PC-9 (cell line): ENCODE measurements at regions not wholly inside any gene's neighbourhood (a gene's known extent, or its start where the extent isn't known, plus 50 kb on each side); places are given as distances from the start of the nearest gene placed in this dataset.

Experiments
- BruUV-seq: library from RNA; stranded (reverse); fragments of 400-500 nt; replicated peaks from 2 replicates; lab custom pipeline; 2021; lab: Mats Ljungman, UMichigan
- CTCF ChIA-PET: fragments of 300-600 bp; sonication (Branson Sonifier 250); formaldehyde crosslinking; loops from one replicate; lab custom pipeline; 2022; ENCODE audit warnings: antibody characterized with exemption; lab: Charles Lee
- POLR2A ChIA-PET: fragments of 300-600 bp; sonication (Branson Sonifier 250); formaldehyde crosslinking; loops from one replicate; lab custom pipeline; 2022; ENCODE audit warnings: antibody characterized with exemption; ENCODE audit not compliant: unreplicated experiment; lab: Charles Lee
- DNase-seq, 2 experiments: peaks; one replicate each; pipeline versions ENCODE4 v3.0.0 to v3.0.0-alpha.2; 2015 to 2022; ENCODE audit warnings: mixed read lengths in 1 of 2
- H2AFZ ChIP-seq: fragments of 200-600 bp; sonication (generic); 2 replicates; pipeline ENCODE4 v1.8.1; 2017; ENCODE audit warnings: antibody characterized with exemption
- H3F3A ChIP-seq: fragments of 200-600 bp; sonication (generic); 2 replicates; pipeline ENCODE4 v1.8.1; 2017; ENCODE audit warnings: antibody characterized with exemption, mild to moderate bottlenecking, low read depth; ENCODE audit not compliant: insufficient read depth
- H3K27ac ChIP-seq: fragments of 200-600 bp; sonication (generic); 2 replicates; pipeline ENCODE4 v1.6.1; 2016; ENCODE audit warnings: mixed run types
- H3K27me3 ChIP-seq: fragments of 200-600 bp; sonication (generic); 2 replicates; pipeline ENCODE4 v1.6.1; 2016; ENCODE audit warnings: low read depth, mixed run types; ENCODE audit not compliant: insufficient read depth
- H3K36me3 ChIP-seq: fragments of 200-600 bp; sonication (generic); 2 replicates; pipeline ENCODE4 v1.6.1; 2016; ENCODE audit warnings: low read depth, mixed run types
- H3K4me1 ChIP-seq: fragments of 200-600 bp; sonication (generic); replicated peaks from 2 replicates; pipeline ENCODE4 v1.6.1; 2016; ENCODE audit warnings: mixed run types; ENCODE audit not compliant: insufficient read depth
- H3K4me2 ChIP-seq: fragments of 200-600 bp; sonication (generic); 2 replicates; pipeline ENCODE4 v1.6.1; 2017; ENCODE audit warnings: mixed run types
- H3K4me3 ChIP-seq: fragments of 200-600 bp; sonication (generic); 2 replicates; pipeline ENCODE4 v1.6.1; 2016; ENCODE audit warnings: mixed run types
- H3K79me2 ChIP-seq: fragments of 200-600 bp; sonication (generic); 2 replicates; pipeline ENCODE4 v1.6.1; 2017; ENCODE audit warnings: low read depth, mixed run types
- H3K9me2 ChIP-seq: fragments of 200-600 bp; sonication (generic); 2 replicates; pipeline ENCODE4 v1.8.1; 2017; ENCODE audit warnings: mild to moderate bottlenecking; ENCODE audit not compliant: insufficient read depth
- H3K9me3 ChIP-seq: fragments of 200-600 bp; sonication (generic); 2 replicates; pipeline ENCODE4 v1.8.1; 2016; ENCODE audit warnings: low read depth; ENCODE audit not compliant: insufficient read depth
- H4K20me1 ChIP-seq: fragments of 200-600 bp; sonication (generic); 2 replicates; pipeline ENCODE4 v1.8.1; 2017; ENCODE audit not compliant: insufficient read depth
- EZH2 ChIP-seq: fragments of 200-600 bp; sonication (generic); IDR thresholded peaks from 2 replicates; pipeline ENCODE4 v1.8.0; 2017; ENCODE audit warnings: antibody characterized with exemption, low read depth
- intact Hi-C: fragments of 100-400 bp; cut with micrococcal nuclease; formaldehyde crosslinking; loops from one replicate; pipeline ENCODE4 v1.10.0; 2022; ENCODE audit not compliant: unreplicated experiment
- TF ChIP-seq, protein P1 (sequence below): fragments of 200-600 bp; sonication (generic); conservative IDR thresholded peaks from 2 replicates; pipeline ENCODE4 v1.6.1; 2017; ENCODE audit warnings: mixed run types, antibody characterized with exemption, mild to moderate bottlenecking, moderate library complexity

DNA sequence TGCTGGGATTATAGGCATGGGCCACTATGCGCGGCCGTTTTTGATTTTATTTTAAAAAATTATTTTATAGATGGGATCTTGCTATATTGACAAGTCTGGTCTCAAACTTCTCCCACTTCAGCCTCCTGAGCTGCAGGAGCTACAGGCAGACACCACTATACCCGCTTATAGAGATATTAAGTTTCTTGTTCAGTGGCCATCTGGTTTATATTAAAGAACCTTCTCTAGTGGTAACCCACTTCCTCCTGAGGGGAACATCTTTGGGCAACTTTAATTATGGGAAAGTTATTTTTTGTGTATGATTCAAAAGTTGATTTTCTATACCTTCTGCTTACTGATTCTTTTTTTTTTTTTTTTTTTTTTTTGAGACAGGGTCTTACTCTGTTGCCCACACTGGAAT, 172.7 kb downstream of the KLF5 start:
- Histone ChIP-seq H3K4me3 (no peak overlapping the region), H3K9me2 (no peaks in the 10 kb centered on the region), H3K4me1 (peaks cover 8% of the 10 kb centered on the region), H3K36me3 (no peaks in the 10 kb centered on the region), H3K27ac (no peak overlapping the region), H3K9me3 (no peaks in the 10 kb centered on the region), H4K20me1 (no peaks in the 10 kb centered on the region), H3K27me3 (no peaks in the 10 kb centered on the region), H2AFZ (no peak overlapping the region), H3F3A (no peaks in the 10 kb centered on the region), H3K79me2 (no peaks in the 10 kb centered on the region), H3K4me2 (no peak overlapping the region)
- TF ChIP-seq EZH2 = no peak
- TF ChIP-seq, protein P1, sequence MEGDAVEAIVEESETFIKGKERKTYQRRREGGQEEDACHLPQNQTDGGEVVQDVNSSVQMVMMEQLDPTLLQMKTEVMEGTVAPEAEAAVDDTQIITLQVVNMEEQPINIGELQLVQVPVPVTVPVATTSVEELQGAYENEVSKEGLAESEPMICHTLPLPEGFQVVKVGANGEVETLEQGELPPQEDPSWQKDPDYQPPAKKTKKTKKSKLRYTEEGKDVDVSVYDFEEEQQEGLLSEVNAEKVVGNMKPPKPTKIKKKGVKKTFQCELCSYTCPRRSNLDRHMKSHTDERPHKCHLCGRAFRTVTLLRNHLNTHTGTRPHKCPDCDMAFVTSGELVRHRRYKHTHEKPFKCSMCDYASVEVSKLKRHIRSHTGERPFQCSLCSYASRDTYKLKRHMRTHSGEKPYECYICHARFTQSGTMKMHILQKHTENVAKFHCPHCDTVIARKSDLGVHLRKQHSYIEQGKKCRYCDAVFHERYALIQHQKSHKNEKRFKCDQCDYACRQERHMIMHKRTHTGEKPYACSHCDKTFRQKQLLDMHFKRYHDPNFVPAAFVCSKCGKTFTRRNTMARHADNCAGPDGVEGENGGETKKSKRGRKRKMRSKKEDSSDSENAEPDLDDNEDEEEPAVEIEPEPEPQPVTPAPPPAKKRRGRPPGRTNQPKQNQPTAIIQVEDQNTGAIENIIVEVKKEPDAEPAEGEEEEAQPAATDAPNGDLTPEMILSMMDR = no peak
- ChIA-PET CTCF (no interaction called here), POLR2A (no interaction called here)
- no TSS peak for BruUV-seq
- no peak for DNase-seq
- intact Hi-C loops = no loop called here

DNA sequence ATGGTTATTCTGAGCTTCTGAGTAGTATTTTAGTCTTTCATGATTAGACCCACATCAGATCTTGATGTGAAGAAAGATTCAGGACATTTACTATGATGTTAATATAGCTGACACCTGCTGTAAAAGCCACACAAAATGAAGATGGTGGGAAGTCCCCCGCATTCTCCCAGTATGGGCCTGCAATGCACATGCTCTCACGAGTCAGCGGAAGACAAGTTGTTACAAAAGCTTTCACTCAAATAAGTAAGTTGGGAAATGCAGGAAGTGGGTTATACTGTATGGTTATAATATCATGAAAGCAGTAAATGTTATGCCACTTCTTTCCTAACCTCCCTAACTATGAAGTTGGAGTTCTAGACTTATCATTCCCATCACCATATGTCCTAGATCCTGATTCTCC, 171.9 kb downstream of the KLF5 start:
- Histone ChIP-seq H3F3A (no peaks in the 10 kb centered on the region), H3K4me2 (no peak overlapping the region), H4K20me1 (no peaks in the 10 kb centered on the region), H2AFZ (no peak overlapping the region), H3K36me3 (no peaks in the 10 kb centered on the region), H3K27me3 (no peaks in the 10 kb centered on the region), H3K79me2 (no peaks in the 10 kb centered on the region), H3K9me2 (no peaks in the 10 kb centered on the region), H3K4me3 (no peak overlapping the region), H3K9me3 (no peaks in the 10 kb centered on the region), H3K27ac (no peak overlapping the region), H3K4me1 (peaks cover 8% of the 10 kb centered on the region)
- no TSS peak for BruUV-seq
- no peak for TF ChIP-seq EZH2
- TF ChIP-seq, protein P1 = no peak
- DNase-seq = no peak
- intact Hi-C loops = no loop called here
- ChIA-PET CTCF (no interaction called here), POLR2A (no interaction called here)

DNA sequence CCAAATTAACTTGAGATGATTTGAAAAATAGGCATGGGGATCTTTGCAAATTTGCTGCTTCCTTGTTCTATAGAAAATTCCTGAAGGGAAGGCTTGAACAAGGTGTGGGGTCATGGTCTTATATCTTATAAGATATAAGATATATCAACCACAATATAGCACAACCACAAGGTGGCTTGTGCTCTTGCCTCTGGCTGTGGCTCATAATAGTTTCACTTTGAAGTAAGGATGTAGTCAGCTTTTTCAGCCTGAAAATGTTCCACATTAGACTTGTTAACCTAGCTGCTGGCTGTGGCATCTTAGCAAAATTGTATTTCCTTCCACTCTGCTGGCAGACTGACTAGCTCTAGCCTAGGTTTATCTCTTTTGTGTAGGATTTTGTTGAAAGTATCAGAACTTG, 169.7 kb downstream of the KLF5 start:
- Histone ChIP-seq H3K79me2 (no peaks in the 10 kb centered on the region), H3K4me2 (peak overlapping the region; percentile 32), H3K27ac (no peak overlapping the region), H3K4me3 (no peak overlapping the region), H3K9me2 (no peaks in the 10 kb centered on the region), H2AFZ (peak overlapping the region; percentile 70; the same call in 1 of the 2 replicates), H3K4me1 (peaks cover 12% of the 10 kb centered on the region), H3K36me3 (no peaks in the 10 kb centered on the region), H4K20me1 (no peaks in the 10 kb centered on the region), H3F3A (0 out of 2 replicates have a peak, but pooled peaks cover 5% of the 10 kb centered on the region), H3K9me3 (no peaks in the 10 kb centered on the region), H3K27me3 (no peaks in the 10 kb centered on the region)
- intact Hi-C loops = no loop called here
- ChIA-PET CTCF (no interaction called here), POLR2A (interaction anchor here (0.6 kb wide), 1 partner anchor 15 kb away, joined by 27 read pairs; no protein-coding TSS in a partner anchor)
- TF ChIP-seq EZH2 = no peak
- TF ChIP-seq, protein P1 = peak; percentile 45; the same call in 1 of the 2 replicates
- no TSS peak for BruUV-seq
- DNase-seq = no peak
